Fibroblast of lung (primary cell): ENCODE measurements at regions not wholly inside any gene's neighbourhood (a gene's known extent, or its start where the extent isn't known, plus 50 kb on each side); places are given as distances from the start of the nearest gene placed in this dataset.

Source experiments
- DNase-seq, 2 donors: peaks; one replicate each; pipeline versions ENCODE4 v3.0.0 to v3.0.0-alpha.2; 2010; ENCODE audit warnings: low read depth in 2 of 2
- H2AFZ ChIP-seq: 2 replicates; pipeline ENCODE4 v1.5.1; 2012; ENCODE audit warnings: low read length, control low read depth, inconsistent platforms
- H3K27ac ChIP-seq: 2 replicates; pipeline ENCODE4 v1.5.1; 2011; ENCODE audit warnings: low read length, control low read depth; ENCODE audit not compliant: insufficient read depth
- H3K27me3 ChIP-seq: 2 replicates; pipeline ENCODE4 v1.5.1; 2011; ENCODE audit warnings: mild to moderate bottlenecking, low read length; ENCODE audit not compliant: control insufficient read depth, insufficient read depth
- H3K36me3 ChIP-seq: 2 replicates; pipeline ENCODE4 v1.5.1; 2011; ENCODE audit warnings: low read length; ENCODE audit not compliant: control insufficient read depth, insufficient read depth
- H3K4me1 ChIP-seq: 2 replicates; pipeline ENCODE4 v1.5.1; 2011; ENCODE audit warnings: low read length; ENCODE audit not compliant: control insufficient read depth, insufficient read depth; ENCODE audit errors: extremely low read depth
- H3K4me2 ChIP-seq: 2 replicates; pipeline ENCODE4 v1.5.1; 2011; ENCODE audit warnings: low read length, control low read depth; ENCODE audit not compliant: insufficient read depth; ENCODE audit errors: extremely low read depth
- H3K4me3 ChIP-seq, 4 experiments: fragments of 200-600 bp in 1 of 4; sonication (generic) in 1 of 4; replicated peaks in 1 of 4; 2 replicates each; pipeline ENCODE4 v1.5.1; 2011 to 2016; ENCODE audit warnings: low read length in 4 of 4, low read depth in 3 of 4, mild to moderate bottlenecking in 3 of 4, control low read depth in 2 of 4, inconsistent platforms in 1 of 4, mixed read lengths in 1 of 4; ENCODE audit not compliant: insufficient read depth in 1 of 4; ENCODE audit errors: control extremely low read depth in 1 of 4
- H3K79me2 ChIP-seq: 2 replicates; pipeline ENCODE4 v1.5.1; 2012; ENCODE audit warnings: mild to moderate bottlenecking, low read length, inconsistent platforms; ENCODE audit not compliant: control insufficient read depth, insufficient read depth
- H3K9ac ChIP-seq: 2 replicates; pipeline ENCODE4 v1.5.1; 2011; ENCODE audit warnings: mild to moderate bottlenecking, low read length, control low read depth; ENCODE audit not compliant: insufficient read depth
- H3K9me3 ChIP-seq: 2 replicates; pipeline ENCODE4 v1.5.1; 2012; ENCODE audit warnings: low read depth, low read length; ENCODE audit not compliant: control insufficient read depth, insufficient read depth
- H4K20me1 ChIP-seq: 2 replicates; pipeline ENCODE4 v1.5.1; 2011; ENCODE audit warnings: low read length; ENCODE audit not compliant: control insufficient read depth, insufficient read depth; ENCODE audit errors: extremely low read depth
- CTCF ChIP-seq, 2 donors: IDR thresholded peaks in 1 of 2; conservative IDR thresholded peaks in 1 of 2; 1 replicate in 1 of 2; 2 replicates in 1 of 2; pipeline ENCODE4 v1.5.1; 2011 to 2012; ENCODE audit warnings: low read length in 2 of 2, control low read depth in 1 of 2, inconsistent platforms in 1 of 2, low read depth in 1 of 2, mild to moderate bottlenecking in 1 of 2
- EZH2 ChIP-seq: IDR thresholded peaks from 2 replicates; pipeline ENCODE4 v1.5.1; 2012; ENCODE audit warnings: low read length, control low read depth, mild to moderate bottlenecking; ENCODE audit errors: missing control alignments

DNA sequence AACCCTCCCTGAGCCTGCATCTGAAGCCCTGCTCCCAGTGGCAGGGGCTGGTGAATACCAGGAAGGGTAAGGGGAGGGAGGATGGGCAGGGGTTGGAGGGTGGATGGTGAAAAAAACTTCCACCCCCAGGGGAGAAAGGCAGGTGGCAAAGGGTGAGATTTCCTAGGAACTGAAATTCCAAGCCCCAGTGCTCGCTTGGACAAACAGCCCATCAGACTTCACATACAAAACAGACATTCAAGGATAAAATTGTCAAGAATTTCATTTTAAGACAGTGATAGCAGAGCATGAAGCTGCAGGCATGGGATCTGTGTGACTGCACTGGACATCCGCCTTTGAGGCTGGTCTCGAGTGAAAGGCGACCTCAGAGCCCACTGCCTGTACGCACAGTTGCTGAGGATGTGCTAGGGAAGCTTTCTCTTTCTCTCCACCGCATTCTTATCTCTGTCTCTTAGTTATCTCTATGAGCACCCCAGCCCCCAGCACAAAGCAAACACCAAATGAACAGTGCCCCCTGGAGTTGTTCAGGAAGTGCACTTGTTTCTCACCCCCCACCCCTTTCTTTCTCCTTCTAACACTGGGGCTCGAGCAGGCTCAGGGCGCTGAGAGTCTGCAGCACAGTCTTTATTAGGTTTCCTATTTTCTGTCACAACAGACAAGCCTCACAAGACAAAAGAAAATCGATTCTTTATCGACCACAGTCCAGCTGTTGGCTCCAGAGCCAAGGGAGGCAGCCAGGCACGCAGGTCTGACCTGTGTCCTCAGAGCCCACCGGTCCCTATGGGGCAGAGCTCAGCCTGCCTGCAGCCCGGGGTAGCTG lies 237.3 kb upstream of the NCAM1 start:
- H3K4me3 ChIP-seq: no peak overlapping the region
- no peaks in the 10 kb centered on the region for H3K79me2 ChIP-seq
- no peaks in the 10 kb centered on the region for H3K36me3 ChIP-seq
- H3K9ac ChIP-seq: no peak overlapping the region
- H2AFZ ChIP-seq: no peak overlapping the region
- H4K20me1 ChIP-seq: no peaks in the 10 kb centered on the region
- no peaks in the 10 kb centered on the region for H3K4me1 ChIP-seq
- H3K9me3 ChIP-seq: no peaks in the 10 kb centered on the region
- H3K4me2 ChIP-seq: no peak overlapping the region
- H3K27me3 ChIP-seq: no peaks in the 10 kb centered on the region
- no peak overlapping the region for H3K27ac ChIP-seq
- TF ChIP-seq CTCF (conservative IDR thresholded peaks at IDR 0.05 in 1 of 2, IDR thresholded peaks at IDR 0.05 in 1 of 2; ENCODE audit: low read depth in 1 of 2, low read length in 2 of 2) (no peak), EZH2 (no peak)
- DNase-seq: no peak

GRCh38 chr11:112724496-112724790 lies 236.8 kb upstream of the NCAM1 start:
- Histone ChIP-seq H2AFZ (no peak overlapping the region), H4K20me1 (no peaks in the 10 kb centered on the region), H3K4me2 (no peak overlapping the region), H3K4me3 (no peak overlapping the region), H3K79me2 (no peaks in the 10 kb centered on the region), H3K9me3 (no peaks in the 10 kb centered on the region), H3K27ac (no peak overlapping the region), H3K36me3 (no peaks in the 10 kb centered on the region), H3K9ac (no peak overlapping the region), H3K4me1 (no peaks in the 10 kb centered on the region), H3K27me3 (no peaks in the 10 kb centered on the region)
- TF ChIP-seq EZH2 (no peak), CTCF (conservative IDR thresholded peaks at IDR 0.05 in 1 of 2, IDR thresholded peaks at IDR 0.05 in 1 of 2; ENCODE audit: low read depth in 1 of 2, low read length in 2 of 2) (no peak)
- DNase-seq: no peak

DNA sequence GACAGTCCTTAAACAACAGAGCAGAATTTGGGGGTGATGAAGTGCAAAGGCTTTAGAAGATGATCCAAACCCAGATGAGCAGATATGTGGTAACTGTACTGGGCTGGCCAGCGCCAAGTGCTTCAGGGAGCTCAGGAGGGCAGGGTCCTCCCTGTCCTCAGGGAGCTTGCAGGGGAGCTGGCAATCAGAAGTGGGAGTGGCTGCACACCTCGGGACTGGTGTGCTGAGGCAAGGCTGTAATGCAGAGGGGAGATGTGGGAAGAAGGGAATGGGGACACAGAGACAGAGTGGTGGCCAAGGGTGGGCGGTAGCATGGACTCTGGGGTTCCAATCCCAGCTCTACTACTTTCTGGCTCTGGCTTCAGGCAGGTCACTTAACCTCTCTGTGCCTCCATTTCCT lies 235.6 kb upstream of the NCAM1 start:
- no peak overlapping the region for H2AFZ ChIP-seq
- no peaks in the 10 kb centered on the region for H3K79me2 ChIP-seq
- no peak overlapping the region for H3K4me2 ChIP-seq
- no peaks in the 10 kb centered on the region for H3K9me3 ChIP-seq
- no peaks in the 10 kb centered on the region for H4K20me1 ChIP-seq
- no peaks in the 10 kb centered on the region for H3K27me3 ChIP-seq
- no peak overlapping the region for H3K4me3 ChIP-seq
- H3K4me1 ChIP-seq: no peaks in the 10 kb centered on the region
- H3K36me3 ChIP-seq: no peaks in the 10 kb centered on the region
- no peak for TF ChIP-seq CTCF (conservative IDR thresholded peaks at IDR 0.05 in 1 of 2, IDR thresholded peaks at IDR 0.05 in 1 of 2; ENCODE audit: low read depth in 1 of 2, low read length in 2 of 2)
- TF ChIP-seq EZH2: no peak
- H3K27ac ChIP-seq: no peak overlapping the region
- no peak for DNase-seq
- no peak overlapping the region for H3K9ac ChIP-seq
